RWPE2 (cell line): ENCODE measurements at regions not wholly inside any gene's neighbourhood (a gene's known extent, or its start where the extent isn't known, plus 50 kb on each side); places are given as distances from the start of the nearest gene placed in this dataset.

Experiments used
- ATAC-seq: fragments of 200-7000 bp; cut with Tn5 transposase; 3 replicates; pipeline ENCODE4 v1.9.1; 2021; ENCODE audit warnings: low read depth
- DNase-seq: peaks from one replicate; pipeline ENCODE4 v3.0.0-alpha.2; 2020; ENCODE audit warnings: low spot score
- H3K27ac ChIP-seq: fragments of 450-650 bp; 2 replicates; pipeline ENCODE4 v1.5.1; 2017; ENCODE audit warnings: mild to moderate bottlenecking; ENCODE audit not compliant: poor library complexity, severe bottlenecking
- H3K27me3 ChIP-seq: fragments of 250-450 bp; sonication (Bioruptor Pico); 2 replicates; pipeline ENCODE4 v1.5.1; 2021; ENCODE audit warnings: mild to moderate bottlenecking, moderate library complexity; ENCODE audit not compliant: insufficient read depth, poor library complexity, severe bottlenecking
- H3K36me3 ChIP-seq: fragments of 250-450 bp; sonication (Bioruptor Pico); 2 replicates; pipeline ENCODE4 v1.5.1; 2020; ENCODE audit warnings: low read depth, mild to moderate bottlenecking, moderate library complexity
- H3K4me1 ChIP-seq: fragments of 250-450 bp; sonication (Bioruptor Pico); 2 replicates; pipeline ENCODE4 v1.5.1; 2021; ENCODE audit warnings: mild to moderate bottlenecking, moderate library complexity; ENCODE audit not compliant: insufficient read depth, poor library complexity, severe bottlenecking
- H3K4me3 ChIP-seq: fragments of 250-450 bp; sonication (Bioruptor Pico); 2 replicates; pipeline ENCODE4 v1.5.1; 2021; ENCODE audit warnings: mild to moderate bottlenecking, moderate library complexity; ENCODE audit not compliant: severe bottlenecking
- H3K9me3 ChIP-seq: fragments of 250-450 bp; sonication (Bioruptor Pico); 2 replicates; pipeline ENCODE4 v1.5.1; 2021; ENCODE audit warnings: mild to moderate bottlenecking, moderate library complexity; ENCODE audit not compliant: severe bottlenecking
- CTCF ChIP-seq: fragments of 450-650 bp; IDR thresholded peaks from one replicate; pipeline ENCODE4 v1.5.1; 2017; ENCODE audit warnings: mild to moderate bottlenecking, moderate library complexity; ENCODE audit not compliant: poor library complexity, severe bottlenecking

GRCh38 chr20:1777476-1777820 is 117.8 kb upstream of the SIRPA start:
- no peak for DNase-seq
- no peak for ATAC-seq
- Histone ChIP-seq H3K9me3 (no peaks in the 10 kb centered on the region), H3K36me3 (no peaks in the 10 kb centered on the region), H3K4me3 (peak overlapping the region; percentile 50), H3K27me3 (no peaks in the 10 kb centered on the region), H3K4me1 (peaks cover 8% of the 10 kb centered on the region), H3K27ac (no peak overlapping the region)
- peak; percentile 82 for TF ChIP-seq CTCF

DNA sequence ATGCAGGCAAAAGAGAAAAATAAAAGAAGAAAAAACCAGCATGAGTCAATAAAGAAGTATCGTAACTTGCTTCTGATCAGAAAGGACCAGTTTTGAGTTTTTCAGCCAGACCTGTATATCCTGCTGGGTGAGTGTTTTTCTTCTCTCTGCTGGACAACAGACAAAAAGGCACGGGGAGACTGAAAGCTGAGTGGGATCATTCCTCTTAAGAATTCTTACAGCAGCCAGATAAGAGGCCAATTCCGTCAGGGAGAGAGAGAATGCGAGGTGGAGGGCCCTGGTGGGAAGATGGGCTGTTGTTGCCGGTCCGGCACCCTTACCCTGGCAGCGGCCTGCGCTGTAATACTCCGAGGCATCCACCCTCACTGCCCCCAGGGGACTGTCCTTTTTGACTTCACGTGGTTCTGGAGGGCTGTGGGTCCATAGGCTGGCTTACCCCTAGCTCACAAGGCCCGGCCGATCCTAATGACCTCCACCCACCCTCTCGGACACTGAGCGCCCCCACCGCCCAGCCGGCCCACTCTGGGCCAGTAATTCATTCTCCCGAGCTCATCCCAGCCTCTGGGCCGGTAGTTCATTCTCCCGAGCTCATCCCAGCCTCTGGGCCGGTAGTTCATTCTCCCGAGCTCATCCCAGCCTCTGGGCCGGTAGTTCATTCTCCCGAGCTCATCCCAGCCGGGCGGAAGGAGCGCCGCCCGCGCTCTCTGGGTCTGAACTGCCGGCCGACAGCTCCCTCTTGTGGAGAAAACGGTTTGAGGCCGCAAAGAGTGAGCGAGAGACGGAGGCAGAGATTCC is 118.3 kb upstream of the SIRPA start:
- Histone ChIP-seq H3K9me3 (no peaks in the 10 kb centered on the region), H3K4me3 (peak overlapping the region; percentile 50), H3K27me3 (no peaks in the 10 kb centered on the region), H3K4me1 (peaks cover 8% of the 10 kb centered on the region), H3K36me3 (no peaks in the 10 kb centered on the region), H3K27ac (peak overlapping the region; percentile 13)
- DNase-seq (no peak), ATAC-seq (peak; percentile 92)
- peak; percentile 93 for TF ChIP-seq CTCF

- Histone ChIP-seq H3K4me1 (peaks cover 8% of the 10 kb centered on the region), H3K36me3 (no peaks in the 10 kb centered on the region), H3K27me3 (no peaks in the 10 kb centered on the region), H3K4me3 (no peak overlapping the region), H3K9me3 (no peaks in the 10 kb centered on the region), H3K27ac (no peak overlapping the region)
- ATAC-seq (no peak), DNase-seq (no peak)
- TF ChIP-seq CTCF: no peak
Observed at GRCh38 chr20:1775117-1775516, 117.5 kb upstream of the SIRPG start.

- ATAC-seq: no peak
- H3K4me3 ChIP-seq: no peak overlapping the region
- no peak for TF ChIP-seq CTCF
- H3K27ac ChIP-seq: no peak overlapping the region
- no peaks in the 10 kb centered on the region for H3K36me3 ChIP-seq
- H3K27me3 ChIP-seq: no peaks in the 10 kb centered on the region
- no peak for DNase-seq
- H3K4me1 ChIP-seq: peaks cover 8% of the 10 kb centered on the region
- no peaks in the 10 kb centered on the region for H3K9me3 ChIP-seq
Observed at GRCh38 chr20:1774479-1774878, 116.9 kb upstream of the SIRPG start.

GRCh38 chr20:1773816-1774215 is 116.2 kb upstream of the SIRPG start:
- no peak overlapping the region for H3K27ac ChIP-seq
- DNase-seq (no peak), ATAC-seq (no peak)
- no peaks in the 10 kb centered on the region for H3K27me3 ChIP-seq
- no peak for TF ChIP-seq CTCF
- no peak overlapping the region for H3K4me3 ChIP-seq
- no peaks in the 10 kb centered on the region for H3K36me3 ChIP-seq
- no peaks in the 10 kb centered on the region for H3K9me3 ChIP-seq
- peaks cover 8% of the 10 kb centered on the region for H3K4me1 ChIP-seq
